GM19397 (cell line): ENCODE measurements at regions not wholly inside any gene's neighbourhood (a gene's known extent, or its start where the extent isn't known, plus 50 kb on each side); places are given as distances from the start of the nearest gene placed in this dataset.
"Not testable (repeated sequence)": the region's sequence is repeated elsewhere in the genome, so short reads cannot be mapped to it uniquely, and the experiment has no call there.

Experiments used
- ATAC-seq: cut with Tn5 transposase; IDR thresholded peaks from one replicate; pipeline ENCODE4 v1.9.1; 2021; ENCODE audit warnings: mild to moderate bottlenecking, moderate library complexity; ENCODE audit not compliant: unreplicated experiment

GRCh38 chr20:40286975-40287531, 402.0 kb downstream of the MAFB start:
- ATAC-seq, result no peak

DNA sequence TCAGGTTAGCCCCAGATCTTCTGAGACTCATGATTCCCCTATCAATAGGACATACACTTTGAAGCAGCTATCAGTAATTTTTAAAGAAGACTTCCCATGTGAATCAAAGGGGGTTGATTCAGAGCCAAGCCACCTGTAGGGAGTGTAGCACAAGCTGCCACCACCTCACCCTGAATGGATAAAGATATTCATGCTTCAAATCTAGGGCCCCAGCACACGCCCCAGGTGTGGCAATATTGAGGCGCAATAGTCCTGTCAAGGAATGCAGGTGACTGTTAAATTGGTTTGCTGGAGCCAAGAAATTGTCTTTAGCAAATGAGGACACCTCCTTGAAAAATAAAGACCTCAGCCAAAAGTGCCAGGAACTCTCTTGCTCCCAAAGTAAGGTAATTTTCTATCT, 404.4 kb downstream of the MAFB start:
- no peak for ATAC-seq

GRCh38 chr20:40283689-40284088, 405.3 kb downstream of the MAFB start:
- no peak for ATAC-seq

- no peak for ATAC-seq
Measured at GRCh38 chr20:40282941-40283340, 406.1 kb downstream of the MAFB start.

DNA sequence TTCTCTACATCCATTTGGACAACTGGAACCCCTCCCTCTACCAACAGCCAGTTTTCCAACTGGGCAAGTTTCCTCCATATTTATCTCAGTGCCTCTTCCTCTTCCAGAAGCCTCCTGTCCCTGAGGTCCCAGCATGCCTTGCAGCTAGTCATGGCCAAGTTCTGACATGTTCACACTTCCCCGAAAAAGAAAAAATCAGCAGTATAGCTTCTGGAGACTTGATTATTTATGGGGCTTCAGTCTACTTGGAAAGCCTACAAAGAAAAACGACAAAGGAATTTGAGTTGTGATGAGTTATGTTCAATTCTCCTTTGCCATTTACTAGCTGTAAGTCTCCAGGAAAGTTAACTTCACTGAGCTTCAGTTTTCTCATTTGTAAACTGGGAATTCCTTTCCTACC, 406.5 kb downstream of the MAFB start:
- no peak for ATAC-seq

- no peak for ATAC-seq
Measured at GRCh38 chr20:40280616-40281015, 408.4 kb downstream of the MAFB start.

GRCh38 chr20:40279390-40279789, 409.6 kb downstream of the MAFB start:
- no peak for ATAC-seq

DNA sequence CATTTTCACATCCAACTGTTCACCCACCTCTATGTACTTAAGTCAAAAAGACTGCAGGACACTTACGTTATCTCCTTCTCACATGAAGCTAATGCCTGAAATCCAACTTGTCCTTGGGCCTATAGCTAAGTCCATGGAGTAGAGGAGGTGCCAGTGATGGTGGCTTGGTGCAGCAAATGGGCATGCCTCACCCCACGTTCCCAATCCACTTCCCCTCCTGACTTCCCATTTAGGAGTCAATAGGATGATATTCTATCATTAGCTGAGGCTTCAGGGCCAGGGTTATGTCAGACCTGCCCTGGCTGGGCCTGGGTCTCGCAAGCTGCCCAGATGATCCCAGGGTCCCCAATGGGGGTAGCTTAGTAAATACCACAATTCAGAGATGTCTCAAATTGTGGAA, 410.4 kb downstream of the MAFB start:
- no peak for ATAC-seq

- no peak for ATAC-seq
Measured at GRCh38 chr20:40276301-40276700, 412.7 kb downstream of the MAFB start.

- ATAC-seq, result no peak
Measured at GRCh38 chr20:40275738-40276137, 413.3 kb downstream of the MAFB start.

DNA sequence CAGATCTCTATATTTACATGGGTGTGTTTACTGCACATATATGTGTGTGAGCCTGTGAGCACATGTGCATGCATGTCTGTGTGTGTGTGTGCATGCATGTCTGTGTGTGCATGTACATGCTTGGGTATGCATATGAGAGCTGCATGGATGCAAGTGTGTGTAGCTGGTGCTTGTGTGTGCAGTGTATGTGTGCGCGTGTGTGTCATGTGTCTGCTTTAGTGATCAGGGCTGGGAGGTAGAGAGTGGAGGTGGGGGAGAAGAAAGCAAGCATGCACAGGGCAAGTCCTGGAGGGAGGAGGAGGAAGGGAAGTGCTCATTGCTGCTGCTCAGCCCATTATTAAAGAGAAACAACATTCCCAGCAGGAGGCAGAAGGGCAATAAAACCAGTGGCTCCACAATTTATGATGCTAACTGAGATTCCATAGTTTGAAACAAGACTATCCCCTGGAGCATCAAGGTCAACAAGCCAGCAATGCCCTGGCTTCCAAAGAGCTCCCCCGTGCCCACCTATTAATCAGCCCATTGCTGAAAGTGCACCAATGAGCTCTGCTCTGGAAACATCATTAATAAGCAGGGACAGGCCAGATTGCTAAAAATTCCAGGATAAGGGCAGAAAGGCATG, 414.0 kb downstream of the MAFB start:
- no peak for ATAC-seq

DNA sequence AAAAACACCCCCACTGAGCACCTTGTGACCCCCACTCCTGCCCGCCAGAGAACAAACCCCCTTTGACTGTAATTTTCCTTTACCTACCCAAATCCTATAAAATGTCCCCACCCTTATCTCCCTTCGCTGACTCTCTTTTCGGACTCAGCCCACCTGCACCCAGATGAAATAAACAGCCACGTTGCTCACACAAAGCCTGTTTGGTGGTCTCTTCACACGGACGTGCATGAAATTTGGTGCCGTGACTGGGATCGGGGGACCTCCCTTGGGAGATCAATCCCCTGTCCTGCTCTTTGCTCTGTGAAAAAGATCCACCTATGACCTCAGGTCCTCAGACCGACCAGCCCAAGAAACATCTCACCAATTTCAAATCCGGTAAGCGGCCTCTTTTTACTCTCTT, 419.8 kb downstream of the MAFB start:
- not testable (repeated sequence) for ATAC-seq

DNA sequence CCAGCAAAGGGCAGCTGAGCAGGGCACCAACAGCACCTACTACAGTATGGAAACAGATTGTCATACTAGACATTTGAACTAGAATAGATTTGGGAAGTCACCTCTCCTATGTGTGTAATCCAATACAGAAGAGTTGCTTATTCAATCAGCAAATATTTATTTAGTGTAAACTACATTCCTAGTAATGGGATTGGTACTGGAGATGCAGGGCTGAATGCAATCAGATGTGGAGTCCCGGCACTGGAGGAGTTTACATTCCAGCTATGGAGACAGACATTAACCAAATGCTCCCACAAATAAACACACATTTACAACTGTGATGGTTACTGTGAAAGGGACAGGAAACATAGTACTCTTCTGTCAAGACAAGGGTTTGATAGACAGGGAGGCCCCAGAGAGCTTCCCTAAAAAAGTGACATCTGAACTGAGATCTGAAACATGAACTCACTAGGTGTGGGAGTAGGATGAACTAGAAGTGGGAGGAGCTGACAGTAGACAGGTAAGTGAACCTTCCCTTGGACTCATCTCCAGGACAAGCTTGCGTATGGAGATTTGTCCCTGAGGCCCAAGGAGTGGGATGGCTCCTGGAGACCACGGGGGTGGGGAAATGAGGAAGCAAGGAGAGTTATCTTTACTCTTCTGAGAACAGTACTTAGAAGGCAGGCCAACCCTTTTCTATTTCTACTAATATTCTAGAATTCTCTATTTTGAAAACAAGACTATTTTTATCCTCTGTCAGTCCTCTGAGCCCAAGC, 420.5 kb downstream of the MAFB start:
- ATAC-seq, result no peak

DNA sequence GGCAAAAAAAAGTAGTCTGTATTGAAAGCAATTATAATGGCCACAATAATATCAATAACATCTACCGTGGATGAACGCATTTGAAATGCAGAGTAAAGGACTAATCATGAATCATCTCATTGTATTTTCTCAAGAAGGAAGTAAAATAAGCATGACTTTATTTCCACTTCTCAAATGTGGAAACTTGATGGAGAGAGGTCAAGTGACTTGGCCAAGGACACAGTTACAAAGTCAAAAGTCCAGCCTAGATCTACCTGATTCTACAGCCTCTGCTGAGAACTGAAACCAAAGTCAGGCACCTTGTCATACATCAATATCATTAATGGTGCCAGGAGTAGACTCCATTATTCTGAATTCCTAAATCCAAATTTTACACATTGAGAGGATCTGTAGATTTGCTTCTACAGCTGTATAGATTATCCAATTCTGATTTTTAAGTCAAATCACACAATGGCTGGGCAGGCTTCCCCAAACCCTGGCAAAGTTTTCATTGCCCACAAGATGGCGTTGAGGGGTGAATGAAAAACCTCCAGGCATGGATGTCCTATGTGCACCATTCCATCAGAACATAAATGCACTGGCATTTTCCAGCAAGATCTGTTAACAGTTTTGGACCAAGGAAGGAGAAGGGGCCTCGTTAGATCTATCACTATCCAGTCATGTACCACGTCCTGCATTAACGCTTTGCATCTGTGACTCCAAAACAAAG, 423.1 kb downstream of the MAFB start:
- ATAC-seq, result no peak

DNA sequence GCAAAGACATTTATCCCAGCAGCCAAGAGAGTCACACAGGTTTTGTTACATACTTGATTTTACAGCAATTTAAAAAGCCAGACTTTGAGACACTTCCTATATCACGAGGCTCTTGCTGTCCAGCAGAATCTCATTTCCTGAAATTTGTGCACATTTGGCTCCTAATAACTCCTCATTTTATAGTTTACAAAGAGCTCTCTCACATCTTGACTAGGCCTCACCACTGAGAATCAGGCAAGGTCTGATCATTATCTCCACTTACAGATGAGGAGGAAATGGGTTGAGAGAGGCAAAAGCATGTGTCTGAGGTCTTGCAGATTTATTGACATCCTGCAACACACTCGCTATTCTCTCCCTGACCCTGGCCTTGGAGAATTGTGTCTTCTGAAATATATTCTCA, 426.8 kb downstream of the MAFB start:
- no peak for ATAC-seq

DNA sequence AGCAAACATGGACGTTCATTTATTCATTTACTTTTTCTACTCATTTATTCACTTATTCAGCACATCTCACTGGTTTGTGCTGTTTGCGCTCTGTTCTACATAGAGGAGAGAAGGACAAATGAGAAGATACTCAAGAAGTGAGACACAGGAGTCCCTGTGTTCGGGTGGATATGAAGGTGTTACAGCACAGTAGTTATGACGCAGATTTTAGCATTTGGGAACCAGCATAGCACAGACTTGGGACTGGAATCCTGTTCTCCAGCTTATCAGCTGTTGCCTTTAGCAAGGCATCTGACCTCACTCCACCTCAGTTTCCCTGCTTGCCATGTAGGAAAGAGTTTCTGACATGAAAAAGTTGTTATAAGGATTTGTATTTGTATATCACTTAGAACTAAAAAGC, 430.1 kb downstream of the MAFB start:
- ATAC-seq, result no peak

DNA sequence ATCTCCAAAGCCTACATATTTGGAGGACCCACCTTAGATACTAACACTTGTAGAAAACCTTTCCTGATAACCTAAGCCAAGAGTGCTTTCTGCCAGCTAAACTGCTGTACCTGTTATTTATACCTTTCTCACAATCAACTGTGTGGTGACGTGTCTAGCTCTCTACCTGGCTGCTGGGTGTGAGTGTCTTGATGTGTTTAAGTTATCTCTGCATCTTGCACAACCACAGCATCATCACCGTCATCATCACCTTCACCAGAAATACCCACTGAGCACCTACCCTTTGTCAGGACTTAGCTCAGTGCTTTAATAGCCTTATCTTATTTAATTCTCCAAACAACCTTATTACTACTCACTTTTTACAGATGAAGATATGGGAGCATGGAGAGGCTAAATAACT, 431.3 kb downstream of the MAFB start:
- no peak for ATAC-seq

GRCh38 chr20:40255365-40255764, 433.7 kb downstream of the MAFB start:
- no peak for ATAC-seq

- ATAC-seq, result no peak
Measured at GRCh38 chr20:40254023-40254772, 434.8 kb downstream of the MAFB start.

DNA sequence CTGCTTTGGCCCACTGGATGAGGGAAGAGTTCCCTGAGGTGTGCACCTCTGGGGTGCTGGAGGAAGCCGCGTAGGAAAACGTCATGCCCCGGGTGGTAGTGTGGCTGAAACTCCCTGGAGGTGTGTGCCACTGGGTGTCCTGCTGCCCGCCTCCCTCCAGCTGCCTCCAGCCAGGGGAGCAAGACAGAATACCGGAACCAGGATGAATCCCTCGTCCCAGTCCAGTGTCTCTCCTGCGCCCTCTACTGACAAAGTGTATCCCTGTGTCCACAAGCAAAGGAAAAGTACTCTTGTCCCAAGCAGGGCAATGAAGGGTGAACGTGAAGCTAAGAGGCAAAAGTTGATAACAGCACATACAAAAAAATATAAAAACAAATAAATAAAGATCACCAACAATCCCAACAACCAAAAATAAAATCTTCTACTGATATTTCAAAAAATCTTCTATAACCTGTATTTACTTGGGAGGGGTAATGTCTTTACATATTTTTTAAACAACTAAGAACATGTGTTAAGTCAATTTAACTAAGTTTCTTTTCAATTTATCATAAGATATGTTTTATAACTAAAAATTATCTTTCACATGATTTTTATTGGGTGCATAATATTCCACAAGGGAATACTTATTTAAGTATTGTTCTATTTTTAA, 437.6 kb downstream of the MAFB start:
- ATAC-seq, result no peak

- ATAC-seq, result no peak
Measured at GRCh38 chr20:40249805-40250204, 439.2 kb downstream of the MAFB start.
